ENCODE measurements at regions not wholly inside any gene's neighbourhood (a gene's known extent, or its start where the extent isn't known, plus 50 kb on each side); places are given as distances from the start of the nearest gene placed in this dataset.

GRCh38 chr2:22703286-22703920, 681.6 kb upstream of the KLHL29 start:
- intact Hi-C loops (cut with micrococcal nuclease): no loop called here
- POLR2A ChIA-PET: no interaction called here
- Histone ChIP-seq H3K36me3 (ENCODE audit: control insufficient read depth in 1 of 2, insufficient read depth in 2 of 2, low read length in 2 of 2) (no peaks in the 10 kb centered on the region), H3K4me3 (replicated peaks in 1 of 2; ENCODE audit: low read depth in 1 of 2, low read length in 2 of 2) (no peak overlapping the region), H3K9ac (ENCODE audit: low read length) (no peak overlapping the region), H3K79me2 (ENCODE audit: insufficient read depth, low read length) (no peaks in the 10 kb centered on the region), H3K4me2 (ENCODE audit: low read length) (no peak overlapping the region), H3K27me3 (ENCODE audit: insufficient read depth, low read length) (no peaks in the 10 kb centered on the region), H2AFZ (ENCODE audit: low read depth, low read length, poor library complexity, severe bottlenecking) (no peak overlapping the region), H3K27ac (ENCODE audit: low read depth, low read length) (no peak overlapping the region), H4K20me1 (ENCODE audit: insufficient read depth) (no peaks in the 10 kb centered on the region), H3K4me1 (ENCODE audit: control insufficient read depth in 1 of 2, insufficient read depth in 2 of 2, low read length in 2 of 2) (no peaks in the 10 kb centered on the region), H3K9me2 (ENCODE audit: insufficient read depth) (no peaks in the 10 kb centered on the region), H3K9me3 (ENCODE audit: control insufficient read depth in 1 of 2, insufficient read depth in 1 of 2, low read depth in 1 of 2, low read length in 2 of 2) (peaks cover 6 to 12% of the 10 kb centered on the region in 2 experiments; a peak in 2 of 4 replicates)
- no peak for ATAC-seq
- BruUV-seq (replicated peaks): no TSS peak
- DNase-seq (ENCODE audit: low read depth, low spot score): no peak
- CTCF ChIA-PET: no interaction called here
- RAD21 ChIA-PET (ENCODE audit: low non-redundant PET in 1 of 2, low total read pairs in 2 of 2, uncharacterized antibody in 2 of 2, unreplicated experiment in 2 of 2): no interaction called here
- no peak for TF ChIP-seq EZH2 (IDR thresholded peaks at IDR 0.05)
- TF ChIP-seq CTCF (IDR thresholded peaks at IDR 0.05 in 2 of 3, conservative IDR thresholded peaks at IDR 0.05 in 1 of 3; ENCODE audit: borderline replicate concordance in 1 of 3, insufficient read depth in 1 of 3, low read depth in 2 of 3, low read length in 2 of 3): no peak
- no peak for TF ChIP-seq SIN3A (IDR thresholded peaks at IDR 0.05; ENCODE audit: low read depth)
- no peak for TF ChIP-seq JUND (IDR thresholded peaks at IDR 0.05)
- TF ChIP-seq CBX3 (IDR thresholded peaks at IDR 0.05; ENCODE audit: low read depth): no peak
- no peak for TF ChIP-seq SRF (IDR thresholded peaks at IDR 0.05; ENCODE audit: low read depth)
- TF ChIP-seq TCF7L2 (IDR thresholded peaks at IDR 0.05; ENCODE audit: borderline replicate concordance, extremely low read depth, insufficient read depth, insufficient read length): no peak
- no peak for TF ChIP-seq POLR2AphosphoS5 (IDR thresholded peaks at IDR 0.05; ENCODE audit: low read depth, low read length)
- no peak for TF ChIP-seq ATF3 (IDR thresholded peaks at IDR 0.05)
- no peak for TF ChIP-seq MAX (IDR thresholded peaks at IDR 0.05)
- no peak for TF ChIP-seq ZFX (IDR thresholded peaks at IDR 0.05)
- no peak for TF ChIP-seq YY1 (IDR thresholded peaks at IDR 0.05; ENCODE audit: extremely low read depth, insufficient replicate concordance, low read depth, low read length)
- TF ChIP-seq SP1 (IDR thresholded peaks at IDR 0.05; ENCODE audit: low read depth): no peak
- no peak for TF ChIP-seq EGR1 (IDR thresholded peaks at IDR 0.05; ENCODE audit: low read depth)
- no peak for TF ChIP-seq ZBTB33 (IDR thresholded peaks at IDR 0.05; ENCODE audit: extremely low read depth, insufficient replicate concordance, low read length)
